K562 (cell line): ENCODE measurements at regions not wholly inside any gene's neighbourhood (a gene's known extent, or its start where the extent isn't known, plus 50 kb on each side); places are given as distances from the start of the nearest gene placed in this dataset.

ENCODE experiments used
- ATAC-seq: fragments of 200-7000 bp; cut with Tn5 transposase; 3 replicates; pipeline ENCODE4 v1.9.1; 2020; ENCODE audit warnings: moderate library complexity
- BruUV-seq: library from RNA; stranded (reverse); fragments of 400-500 nt; replicated peaks from 2 replicates; lab custom pipeline; 2021; lab: Mats Ljungman, UMichigan
- CTCF ChIA-PET: fragments of 300-600 bp; formaldehyde crosslinking; extraction: SDS; loops from one replicate; lab custom pipeline; 2021; ENCODE audit warnings: low intra/inter-chr PET ratio; lab: Yijun Ruan, JAX
- POLR2A ChIA-PET: fragments of 300-600, 350-650 bp; sonication (Branson Sonifier 250); formaldehyde crosslinking; extraction: SDS; loops from one replicate; lab custom pipeline; 2021; ENCODE audit warnings: antibody characterized with exemption, inconsistent platforms; lab: Yijun Ruan, JAX
- DNase-seq, 4 experiments: peaks; one replicate each; pipeline versions ENCODE4 v3.0.0 to v3.0.0-alpha.2; 2011 to 2018; ENCODE audit warnings: low spot score in 3 of 4, mixed read lengths in 3 of 4; ENCODE audit errors: extremely low read depth in 1 of 4
- FAIRE-seq: peaks from 2 replicates; lab custom pipeline; 2011; peaks lifted over from hg19 to GRCh38; lab: Jason Lieb, UNC
- H2AFZ ChIP-seq: 2 replicates; pipeline ENCODE4 v1.6.0; 2011; ENCODE audit warnings: low read depth, low read length, control low read depth, inconsistent platforms
- H3K27ac ChIP-seq: fragments of 200-600 bp; 3 replicates; pipeline ENCODE4 v1.8.0; 2011; ENCODE audit warnings: low read depth, mild to moderate bottlenecking, control low read depth, inconsistent platforms, low read length, moderate library complexity, mixed read lengths; ENCODE audit errors: extremely low read depth
- H3K27me3 ChIP-seq, 2 experiments: fragments of 300-600 bp in 1 of 2; 2 replicates in 1 of 2; 3 replicates in 1 of 2; pipeline versions ENCODE4 v1.6.0 to v1.8.0; 2011; ENCODE audit warnings: inconsistent platforms in 2 of 2, low read length in 2 of 2, mild to moderate bottlenecking in 1 of 2, mixed read lengths in 1 of 2, moderate library complexity in 1 of 2; ENCODE audit not compliant: control insufficient read depth in 2 of 2, insufficient read depth in 2 of 2
- H3K36me3 ChIP-seq: fragments of 300-600 bp; 3 replicates; pipeline ENCODE4 v1.8.0; 2011; ENCODE audit warnings: mild to moderate bottlenecking, low read length, inconsistent platforms; ENCODE audit not compliant: control insufficient read depth, insufficient read depth
- H3K4me1 ChIP-seq, 2 experiments: fragments of 200-600 bp in 1 of 2; replicated peaks in 1 of 2; 2 replicates in 1 of 2; 3 replicates in 1 of 2; pipeline versions ENCODE4 v1.5.1 to v1.8.0; 2011; ENCODE audit warnings: inconsistent platforms in 2 of 2, low read length in 2 of 2, mild to moderate bottlenecking in 1 of 2, mixed read lengths in 1 of 2, moderate library complexity in 1 of 2; ENCODE audit not compliant: control insufficient read depth in 2 of 2, insufficient read depth in 2 of 2
- H3K4me2 ChIP-seq: 2 replicates; pipeline ENCODE4 v1.6.1; 2011; ENCODE audit warnings: low read length, control low read depth, inconsistent platforms, mixed read lengths; ENCODE audit not compliant: insufficient read depth
- H3K4me3 ChIP-seq: fragments of 200-600 bp; sonication (generic), shearing (Covaris generic); 2 replicates; pipeline ENCODE4 v1.5.1; 2016; ENCODE audit warnings: control low read depth, inconsistent platforms
- H3K79me2 ChIP-seq: fragments of 200-600 bp; 3 replicates; pipeline ENCODE4 v1.8.0; 2011; ENCODE audit warnings: low read length, inconsistent platforms; ENCODE audit not compliant: control insufficient read depth, insufficient read depth
- H3K9ac ChIP-seq, 2 experiments: 2 replicates each; pipeline versions ENCODE4 v1.6.0 to v1.6.1; 2011; ENCODE audit warnings: low read depth in 2 of 2, low read length in 2 of 2, control low read depth in 1 of 2, inconsistent platforms in 1 of 2, mild to moderate bottlenecking in 1 of 2, mixed read lengths in 1 of 2; ENCODE audit not compliant: insufficient read depth in 1 of 2
- H3K9me1 ChIP-seq: one replicate; pipeline ENCODE4 v1.6.0; 2011; ENCODE audit warnings: inconsistent platforms, mild to moderate bottlenecking, low read length, moderate library complexity; ENCODE audit not compliant: control insufficient read depth, insufficient read depth
- H3K9me3 ChIP-seq: replicated peaks from 2 replicates; pipeline ENCODE4 v1.5.1; 2011; ENCODE audit warnings: low read depth, low read length, inconsistent platforms; ENCODE audit not compliant: control insufficient read depth, insufficient read depth
- H4K20me1 ChIP-seq: replicated peaks from 2 replicates; pipeline ENCODE4 v1.6.1; 2011; ENCODE audit warnings: low read length, inconsistent platforms, mixed read lengths; ENCODE audit not compliant: control insufficient read depth, insufficient read depth
- EGR1 ChIP-seq: fragments of 450-650 bp; conservative IDR thresholded peaks from 2 replicates; pipeline ENCODE4 v1.6.1; 2017; ENCODE audit warnings: mild to moderate bottlenecking
- HDAC6 ChIP-seq: IDR thresholded peaks from 2 replicates; pipeline ENCODE4 v1.6.1; 2012; ENCODE audit warnings: low read depth, mild to moderate bottlenecking, control low read depth, inconsistent platforms, low read length, moderate library complexity
- IRF1 ChIP-seq: sonication (generic); formaldehyde crosslinking; IDR thresholded peaks from 2 replicates; pipeline ENCODE4 v1.8.0; 2022; ENCODE audit warnings: missing genetic modification reagents, mild to moderate bottlenecking, borderline replicate concordance
- MCM2 ChIP-seq: fragments of 450-650 bp; IDR thresholded peaks from 2 replicates; pipeline ENCODE4 v1.6.1; 2017; ENCODE audit warnings: low read depth, mild to moderate bottlenecking
- MLX ChIP-seq, 2 experiments: fragments of 450-650 bp in 1 of 2; sonication (generic) in 1 of 2; formaldehyde crosslinking; conservative IDR thresholded peaks; 2 replicates each; pipeline versions ENCODE4 v1.4.0 to v1.8.1; 2020 to 2022; ENCODE audit warnings: mild to moderate bottlenecking in 1 of 2, missing genetic modification reagents in 1 of 2
- MXD1 ChIP-seq: fragments of 250-450 bp; sonication (Bioruptor Pico); IDR thresholded peaks from 2 replicates; pipeline ENCODE4 v1.8.0; 2021; ENCODE audit warnings: borderline replicate concordance, mild to moderate bottlenecking, moderate library complexity; ENCODE audit not compliant: poor library complexity, severe bottlenecking
- NELFE ChIP-seq: IDR thresholded peaks from 2 replicates; pipeline ENCODE4 v1.6.1; 2011; ENCODE audit warnings: mild to moderate bottlenecking; ENCODE audit not compliant: insufficient read depth, insufficient read length
- OTX1 ChIP-seq: fragments of 450-650 bp; formaldehyde crosslinking; IDR thresholded peaks from 2 replicates; pipeline ENCODE4 v1.4.0; 2022; ENCODE audit warnings: mild to moderate bottlenecking
- YBX1 ChIP-seq: fragments of 450-650 bp; IDR thresholded peaks from 2 replicates; pipeline ENCODE4 v1.7.1; 2016; ENCODE audit warnings: mild to moderate bottlenecking
- ZNF277 ChIP-seq: fragments of 250-450 bp; sonication (Bioruptor Pico); IDR thresholded peaks from 2 replicates; pipeline ENCODE4 v1.8.0; 2022; ENCODE audit warnings: inconsistent platforms, mild to moderate bottlenecking, moderate library complexity, borderline replicate concordance
- ZNF354B ChIP-seq: fragments of 250-450 bp; sonication (Bioruptor Pico); IDR thresholded peaks from 2 replicates; pipeline ENCODE4 v1.4.0; 2020
- ZNF584 ChIP-seq: fragments of 200-800 bp; sonication (Bioruptor generic); IDR thresholded peaks from 2 replicates; pipeline ENCODE4 v1.6.1; 2016; ENCODE audit warnings: low read depth, mild to moderate bottlenecking, missing genetic modification characterization, missing compliant biosample characterization
- ZNF75A ChIP-seq: fragments of 450-650 bp; formaldehyde crosslinking; IDR thresholded peaks from 2 replicates; pipeline ENCODE4 v1.4.0; 2020; ENCODE audit warnings: mild to moderate bottlenecking
- ZNF76 ChIP-seq: fragments of 250-450 bp; sonication (Bioruptor Pico); IDR thresholded peaks from 2 replicates; pipeline ENCODE4 v1.4.0; 2020; ENCODE audit warnings: mild to moderate bottlenecking, moderate library complexity, borderline replicate concordance
- WGBS: fragments of 100-300 bp; shearing (Covaris generic); methylation state at CpG from one replicate; pipeline ENCODE4 v1.1.6; 2016; ENCODE audit warnings: low coverage, mixed read lengths; ENCODE audit not compliant: insufficient coverage; ENCODE audit errors: missing lambda C conversion rate; 5-methylcytosine and 5-hydroxymethylcytosine counted together
- in situ Hi-C: fragments of 300-500 bp; cut with MboI; formaldehyde crosslinking; loops from 4 replicates; pipeline ENCODE4 v1.15.0; 2018; ENCODE audit warnings: inconsistent platforms, mixed read lengths
- intact Hi-C: fragments of 100-400 bp; cut with micrococcal nuclease; formaldehyde crosslinking; loops from 2 replicates; pipeline ENCODE4 v1.14.2; 2022

GRCh38 chr14:27072589-27072988, 474.8 kb upstream of the NOVA1 start:
- in situ Hi-C loops: no loop called here
- Histone ChIP-seq H3K27ac (no peak overlapping the region), H2AFZ (no peak overlapping the region), H3K9me1 (no peaks in the 10 kb centered on the region), H3K36me3 (no peaks in the 10 kb centered on the region), H3K27me3 (no peaks in the 10 kb centered on the region), H3K79me2 (no peaks in the 10 kb centered on the region), H3K4me3 (no peak overlapping the region), H3K4me2 (no peak overlapping the region), H3K9ac (no peak overlapping the region), H3K4me1 (no peaks in the 10 kb centered on the region), H4K20me1 (no peaks in the 10 kb centered on the region), H3K9me3 (no peaks in the 10 kb centered on the region)
- BruUV-seq: no TSS peak
- ChIA-PET CTCF (no interaction called here), POLR2A (no interaction called here)
- WGBS: 5% methylated on average over 5 of the region's 5 CpGs
- DNase-seq: no peak
- no peak for TF ChIP-seq ZNF76 (CRISPR knock-in tag)
- TF ChIP-seq IRF1 (CRISPR knock-in tag): no peak
- TF ChIP-seq YBX1: no peak
- no peak for TF ChIP-seq MLX (CRISPR knock-in tag; conservative IDR thresholded peaks at IDR 0.05)
- TF ChIP-seq MCM2: no peak
- no peak for TF ChIP-seq ZNF354B
- no peak for TF ChIP-seq EGR1
- TF ChIP-seq NELFE: no peak
- TF ChIP-seq ZNF277 (CRISPR knock-in tag): no peak
- TF ChIP-seq MXD1 (CRISPR knock-in tag): no peak
- TF ChIP-seq ZNF584 (CRISPR knock-in tag): no peak
- no peak for TF ChIP-seq OTX1 (CRISPR knock-in tag)
- no peak for TF ChIP-seq HDAC6
- TF ChIP-seq ZNF75A (CRISPR knock-in tag): no peak
- ATAC-seq: no peak
- no peak for FAIRE-seq
- intact Hi-C loops: no loop called here
